ENCODE measurements at regions not wholly inside any gene's neighbourhood (a gene's known extent, or its start where the extent isn't known, plus 50 kb on each side); places are given as distances from the start of the nearest gene placed in this dataset.

DNA sequence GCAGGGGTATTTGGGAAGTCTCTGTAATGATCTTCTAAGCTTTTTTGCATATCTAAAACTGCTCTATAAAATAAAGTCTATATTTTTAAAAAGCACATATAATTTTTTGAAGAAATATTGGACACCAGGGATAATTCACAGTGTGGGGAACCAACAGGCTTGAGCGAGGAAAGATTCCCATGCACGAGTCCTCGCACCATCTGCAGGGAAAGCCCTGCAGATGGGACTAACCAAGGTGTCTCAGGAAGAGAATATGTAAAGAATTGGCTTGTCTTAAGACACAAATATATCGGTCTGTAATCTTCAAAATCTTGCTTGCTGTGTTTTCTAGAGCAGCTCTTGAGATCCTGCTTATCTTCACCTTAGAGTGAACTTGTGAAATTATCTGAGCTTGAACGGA lies 77.2 kb upstream of the SEMA6D start:
- Histone ChIP-seq H3K27me3 (ENCODE audit: insufficient read depth, low read length, poor library complexity, severe bottlenecking) (no peaks in the 10 kb centered on the region), H3K9me3 (ENCODE audit: low read length) (no peaks in the 10 kb centered on the region), H3K4me3 (ENCODE audit: low read length) (no peak overlapping the region), H3K27ac (ENCODE audit: low read depth, low read length) (no peak overlapping the region), H3K4me1 (ENCODE audit: insufficient read depth, low read length) (no peaks in the 10 kb centered on the region), H3K36me3 (ENCODE audit: insufficient read depth, low read length) (no peaks in the 10 kb centered on the region)
- Mint-ChIP-seq H3K27ac (no peak overlapping the region), H3K36me3 (peaks cover 0 to 2% (median 0%) of the 10 kb centered on the region in 3 donors), H3K4me3 (no peak overlapping the region), H3K4me1 (no peaks in the 10 kb centered on the region), H3K27me3 (no peaks in the 10 kb centered on the region), H3K9me3 (peaks cover 0 to 5% (median 4%) of the 10 kb centered on the region in 5 donors)
- CTCF ChIA-PET = no interaction called here
- no peak for DNase-seq
- POLR2A ChIA-PET = no interaction called here

- peaks cover 0 to 2% (median 0%) of the 10 kb centered on the region in 3 donors for H3K36me3 Mint-ChIP-seq
- peaks cover 0 to 5% (median 4%) of the 10 kb centered on the region in 5 donors for H3K9me3 Mint-ChIP-seq
- H3K27ac Mint-ChIP-seq = no peak overlapping the region
- DNase-seq = no peak
- Histone ChIP-seq H3K36me3 (ENCODE audit: insufficient read depth, low read length) (no peaks in the 10 kb centered on the region), H3K9me3 (ENCODE audit: low read length) (no peaks in the 10 kb centered on the region), H3K27me3 (ENCODE audit: insufficient read depth, low read length, poor library complexity, severe bottlenecking) (no peaks in the 10 kb centered on the region), H3K4me1 (ENCODE audit: insufficient read depth, low read length) (no peaks in the 10 kb centered on the region), H3K27ac (ENCODE audit: low read depth, low read length) (no peak overlapping the region), H3K4me3 (ENCODE audit: low read length) (no peak overlapping the region)
- H3K4me1 Mint-ChIP-seq = no peaks in the 10 kb centered on the region
- H3K27me3 Mint-ChIP-seq = no peaks in the 10 kb centered on the region
- ChIA-PET CTCF (no interaction called here), POLR2A (no interaction called here)
- H3K4me3 Mint-ChIP-seq = no peak overlapping the region
These were observed 76.4 kb upstream of the SEMA6D start for GRCh38 chr15:47640901-47641300.

DNA sequence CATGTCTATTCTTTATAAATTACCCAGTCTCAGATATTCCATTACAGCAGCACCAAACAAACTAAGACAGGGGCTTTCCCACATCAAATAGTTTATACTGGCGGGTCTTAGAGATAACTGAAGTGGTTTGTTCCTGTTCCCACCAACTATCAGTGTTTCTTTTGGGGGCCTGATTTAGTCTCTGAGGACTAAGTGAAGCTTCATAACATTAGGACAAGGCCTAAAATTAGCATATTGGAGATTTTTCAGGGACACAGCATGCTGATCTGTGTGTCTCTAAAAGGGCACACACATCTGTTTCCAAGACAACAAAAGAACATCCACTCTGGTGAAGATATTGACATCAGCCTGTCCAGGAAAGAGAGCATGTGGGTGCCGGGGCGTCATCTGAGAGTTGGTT lies 72.6 kb upstream of the SEMA6D start:
- Mint-ChIP-seq H3K27ac (no peak overlapping the region), H3K9me3 (peaks cover 0 to 5% (median 2%) of the 10 kb centered on the region in 5 donors), H3K4me3 (no peak overlapping the region), H3K4me1 (no peaks in the 10 kb centered on the region), H3K27me3 (no peaks in the 10 kb centered on the region), H3K36me3 (peaks cover 0 to 2% (median 0%) of the 10 kb centered on the region in 3 donors)
- no peak for DNase-seq
- Histone ChIP-seq H3K4me3 (ENCODE audit: low read length) (no peak overlapping the region), H3K27me3 (ENCODE audit: insufficient read depth, low read length, poor library complexity, severe bottlenecking) (no peaks in the 10 kb centered on the region), H3K27ac (ENCODE audit: low read depth, low read length) (no peak overlapping the region), H3K9me3 (ENCODE audit: low read length) (no peaks in the 10 kb centered on the region), H3K36me3 (ENCODE audit: insufficient read depth, low read length) (no peaks in the 10 kb centered on the region), H3K4me1 (ENCODE audit: insufficient read depth, low read length) (no peaks in the 10 kb centered on the region)
- CTCF ChIA-PET = no interaction called here
- POLR2A ChIA-PET = no interaction called here

DNA sequence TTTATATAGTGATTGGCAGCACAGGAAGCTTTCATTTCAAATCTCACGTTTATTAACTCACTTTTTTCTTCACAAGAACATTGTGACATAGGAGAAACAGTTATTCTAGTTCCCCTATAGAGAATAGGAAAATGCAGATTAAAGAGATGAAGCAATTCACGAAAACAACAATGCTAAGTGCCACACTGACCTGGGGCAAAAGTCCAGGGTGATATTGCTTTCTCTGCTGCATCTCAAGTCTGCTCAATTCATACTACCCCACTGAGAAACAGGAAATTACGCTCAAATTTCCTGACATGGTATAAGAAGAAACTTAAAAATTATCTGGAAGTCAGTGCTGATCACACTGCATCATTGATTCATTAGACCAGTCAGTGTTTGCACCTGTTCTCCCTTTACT lies 66.7 kb upstream of the SEMA6D start:
- no peak for DNase-seq
- no peaks in the 10 kb centered on the region for H3K9me3 ChIP-seq (ENCODE audit: low read length)
- Mint-ChIP-seq H3K4me3 (no peak overlapping the region), H3K9me3 (peaks cover 0 to 3% (median 0%) of the 10 kb centered on the region in 5 donors), H3K4me1 (no peaks in the 10 kb centered on the region), H3K27me3 (peaks cover 0 to 1% of the 10 kb centered on the region in 2 donors), H3K27ac (no peak overlapping the region), H3K36me3 (no peaks in the 10 kb centered on the region)
- H3K4me3 ChIP-seq (ENCODE audit: low read length) = no peak overlapping the region
- H3K36me3 ChIP-seq (ENCODE audit: insufficient read depth, low read length) = no peaks in the 10 kb centered on the region
- H3K27me3 ChIP-seq (ENCODE audit: insufficient read depth, low read length, poor library complexity, severe bottlenecking) = no peaks in the 10 kb centered on the region
- ChIA-PET POLR2A (no interaction called here), CTCF (no interaction called here)
- no peak overlapping the region for H3K27ac ChIP-seq (ENCODE audit: low read depth, low read length)
- H3K4me1 ChIP-seq (ENCODE audit: insufficient read depth, low read length) = no peaks in the 10 kb centered on the region

DNA sequence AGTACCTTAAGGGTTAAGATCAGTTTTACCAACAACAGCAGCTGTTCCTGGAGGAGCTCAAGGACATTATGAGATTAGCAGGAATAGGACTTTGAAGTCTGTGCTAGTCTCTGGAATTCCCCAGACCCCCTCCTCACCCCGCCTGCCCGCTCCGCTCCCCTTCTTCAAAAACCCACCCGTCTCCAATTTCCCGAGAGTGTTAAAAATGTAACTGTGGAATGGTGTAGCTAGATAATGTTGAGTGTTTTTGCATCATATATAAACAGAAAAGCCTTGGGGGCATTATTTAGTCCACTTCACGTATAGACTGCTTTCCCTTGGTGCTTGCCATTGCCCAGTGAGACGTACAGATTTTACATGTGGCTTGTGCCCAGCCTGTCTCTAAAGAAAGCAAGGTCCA lies 65.0 kb upstream of the SEMA6D start:
- no peaks in the 10 kb centered on the region for H3K36me3 Mint-ChIP-seq
- Histone ChIP-seq H3K4me1 (ENCODE audit: insufficient read depth, low read length) (no peaks in the 10 kb centered on the region), H3K36me3 (ENCODE audit: insufficient read depth, low read length) (no peaks in the 10 kb centered on the region), H3K9me3 (ENCODE audit: low read length) (no peaks in the 10 kb centered on the region), H3K27ac (ENCODE audit: low read depth, low read length) (no peak overlapping the region), H3K27me3 (ENCODE audit: insufficient read depth, low read length, poor library complexity, severe bottlenecking) (no peaks in the 10 kb centered on the region), H3K4me3 (ENCODE audit: low read length) (no peak overlapping the region)
- H3K4me1 Mint-ChIP-seq = no peaks in the 10 kb centered on the region
- H3K4me3 Mint-ChIP-seq = no peak overlapping the region
- POLR2A ChIA-PET = no interaction called here
- peaks cover 0 to 2% (median 0%) of the 10 kb centered on the region in 5 donors for H3K9me3 Mint-ChIP-seq
- DNase-seq = no peak
- peaks cover 0 to 1% of the 10 kb centered on the region in 2 donors for H3K27me3 Mint-ChIP-seq
- CTCF ChIA-PET = no interaction called here
- no peak overlapping the region for H3K27ac Mint-ChIP-seq

- POLR2A ChIA-PET = no interaction called here
- no peaks in the 10 kb centered on the region for H3K36me3 Mint-ChIP-seq
- no peak overlapping the region for H3K27ac Mint-ChIP-seq
- CTCF ChIA-PET = no interaction called here
- Histone ChIP-seq H3K4me3 (ENCODE audit: low read length) (no peak overlapping the region), H3K27ac (ENCODE audit: low read depth, low read length) (no peak overlapping the region), H3K36me3 (ENCODE audit: insufficient read depth, low read length) (no peaks in the 10 kb centered on the region), H3K9me3 (ENCODE audit: low read length) (no peaks in the 10 kb centered on the region), H3K27me3 (ENCODE audit: insufficient read depth, low read length, poor library complexity, severe bottlenecking) (no peaks in the 10 kb centered on the region), H3K4me1 (ENCODE audit: insufficient read depth, low read length) (no peaks in the 10 kb centered on the region)
- peaks cover 0 to 3% of the 10 kb centered on the region in 2 donors for H3K27me3 Mint-ChIP-seq
- no peak for DNase-seq
- H3K9me3 Mint-ChIP-seq = peaks cover 0 to 2% (median 0%) of the 10 kb centered on the region in 5 donors
- no peaks in the 10 kb centered on the region for H3K4me1 Mint-ChIP-seq
- H3K4me3 Mint-ChIP-seq = no peak overlapping the region
These were observed 64.5 kb upstream of the SEMA6D start for GRCh38 chr15:47652844-47653243.

DNA sequence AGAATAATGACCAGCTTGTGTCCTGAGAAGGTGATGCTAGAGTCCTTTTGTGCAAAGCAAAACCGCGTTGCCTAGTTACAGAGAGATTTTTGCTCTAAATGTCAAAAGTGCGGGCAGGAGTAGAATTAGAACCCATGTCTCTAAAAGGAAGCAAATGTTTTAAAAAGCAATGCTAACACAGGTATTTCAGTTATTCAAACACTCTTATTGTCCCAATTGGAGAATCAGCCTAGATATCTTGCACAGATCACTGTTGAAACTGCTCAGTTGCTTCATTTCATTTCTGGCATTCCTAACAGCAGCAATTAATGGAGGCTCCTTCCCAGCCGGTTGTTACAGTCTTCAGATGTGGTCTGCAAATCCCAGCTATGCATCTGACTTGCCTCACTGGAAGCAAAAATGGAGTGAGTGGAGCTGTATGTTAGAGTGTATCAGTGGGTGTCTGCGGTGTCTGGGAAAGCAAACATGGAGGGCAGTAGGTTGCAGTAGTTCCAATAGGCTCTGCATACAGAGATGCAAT lies 55.6 kb upstream of the SEMA6D start:
- Histone ChIP-seq H3K4me1 (ENCODE audit: insufficient read depth, low read length) (no peaks in the 10 kb centered on the region), H3K4me3 (ENCODE audit: low read length) (no peak overlapping the region), H3K36me3 (ENCODE audit: insufficient read depth, low read length) (no peaks in the 10 kb centered on the region), H3K27ac (ENCODE audit: low read depth, low read length) (no peak overlapping the region), H3K9me3 (ENCODE audit: low read length) (no peaks in the 10 kb centered on the region), H3K27me3 (ENCODE audit: insufficient read depth, low read length, poor library complexity, severe bottlenecking) (no peaks in the 10 kb centered on the region)
- Mint-ChIP-seq H3K27ac (no peak overlapping the region), H3K4me1 (no peaks in the 10 kb centered on the region), H3K36me3 (no peaks in the 10 kb centered on the region), H3K27me3 (peaks cover 0 to 2% of the 10 kb centered on the region in 2 donors), H3K9me3 (peaks cover 0 to 4% (median 0%) of the 10 kb centered on the region in 5 donors), H3K4me3 (no peak overlapping the region)
- no peak for DNase-seq
- ChIA-PET CTCF (no interaction called here), POLR2A (no interaction called here)

- Mint-ChIP-seq H3K4me1 (no peaks in the 10 kb centered on the region), H3K27me3 (no peaks in the 10 kb centered on the region), H3K27ac (no peak overlapping the region), H3K36me3 (no peaks in the 10 kb centered on the region), H3K9me3 (peaks cover 0 to 4% (median 0%) of the 10 kb centered on the region in 5 donors), H3K4me3 (no peak overlapping the region)
- no peaks in the 10 kb centered on the region for H3K9me3 ChIP-seq (ENCODE audit: low read length)
- H3K36me3 ChIP-seq (ENCODE audit: insufficient read depth, low read length) = no peaks in the 10 kb centered on the region
- ChIA-PET POLR2A (no interaction called here), CTCF (no interaction called here)
- DNase-seq = no peak
- no peak overlapping the region for H3K4me3 ChIP-seq (ENCODE audit: low read length)
- H3K27ac ChIP-seq (ENCODE audit: low read depth, low read length) = no peak overlapping the region
- no peaks in the 10 kb centered on the region for H3K27me3 ChIP-seq (ENCODE audit: insufficient read depth, low read length, poor library complexity, severe bottlenecking)
- no peaks in the 10 kb centered on the region for H3K4me1 ChIP-seq (ENCODE audit: insufficient read depth, low read length)
These were observed 54.2 kb upstream of the SEMA6D start for GRCh38 chr15:47663101-47663500.

All from CD8-positive, alpha-beta memory T cell (primary cell).